Thyroid gland (tissue), 4 donors: ENCODE measurements at regions not wholly inside any gene's neighbourhood (a gene's known extent, or its start where the extent isn't known, plus 50 kb on each side); places are given as distances from the start of the nearest gene placed in this dataset.

Experiments used
- DNase-seq, 2 donors: peaks; one replicate each; pipeline ENCODE4 v3.0.0-alpha.2; 2019
- H3K27ac ChIP-seq, 3 donors: fragments of 200-600 bp; sonication (generic); 1 replicate in 2 of 3; 2 replicates in 1 of 3; pipeline ENCODE4 v1.5.1; 2016 to 2019; ENCODE audit warnings: mild to moderate bottlenecking in 1 of 3, moderate library complexity in 1 of 3
- H3K27me3 ChIP-seq: fragments of 200-600 bp; sonication (generic); one replicate; pipeline ENCODE4 v1.5.1; 2019
- H3K36me3 ChIP-seq, 2 donors: fragments of 200-600 bp; sonication (generic); one replicate each; pipeline ENCODE4 v1.5.1; 2016 to 2019
- H3K4me1 ChIP-seq, 2 donors: fragments of 200-600 bp; sonication (generic); one replicate each; pipeline ENCODE4 v1.5.1; 2017 to 2019
- H3K4me3 ChIP-seq, 3 donors: fragments of 200-600 bp; sonication (generic); replicated peaks in 1 of 3; 1 replicate in 2 of 3; 2 replicates in 1 of 3; pipeline ENCODE4 v1.5.1; 2016; ENCODE audit warnings: mild to moderate bottlenecking in 1 of 3
- H3K9me3 ChIP-seq: fragments of 200-600 bp; sonication (generic); one replicate; pipeline ENCODE4 v1.5.1; 2017
- POLR2A ChIP-seq, 2 donors: fragments of 450-650 bp; IDR thresholded peaks; one replicate each; pipeline ENCODE4 v1.6.1; 2017; ENCODE audit warnings: antibody characterized with exemption in 2 of 2, mild to moderate bottlenecking in 2 of 2, moderate library complexity in 1 of 2
- WGBS, 2 donors: methylation state at CpG; one replicate each; pipeline ENCODE4 v1.1.5; 2017; 5-methylcytosine and 5-hydroxymethylcytosine counted together
- intact Hi-C: fragments of 100-400 bp; cut with DNase I; formaldehyde crosslinking; loops from one replicate; pipeline ENCODE4 v1.15.1; 2023
- TF ChIP-seq, protein P1 (sequence below), 6 experiments: fragments of 200-600 bp in 3 of 6; fragments of 450-650 bp in 3 of 6; sonication (generic) in 3 of 6; IDR thresholded peaks; one replicate each; pipeline ENCODE4 v1.5.1; 2016 to 2019; ENCODE audit warnings: antibody characterized with exemption in 6 of 6, mild to moderate bottlenecking in 2 of 6, inconsistent platforms in 1 of 6, moderate library complexity in 1 of 6

DNA sequence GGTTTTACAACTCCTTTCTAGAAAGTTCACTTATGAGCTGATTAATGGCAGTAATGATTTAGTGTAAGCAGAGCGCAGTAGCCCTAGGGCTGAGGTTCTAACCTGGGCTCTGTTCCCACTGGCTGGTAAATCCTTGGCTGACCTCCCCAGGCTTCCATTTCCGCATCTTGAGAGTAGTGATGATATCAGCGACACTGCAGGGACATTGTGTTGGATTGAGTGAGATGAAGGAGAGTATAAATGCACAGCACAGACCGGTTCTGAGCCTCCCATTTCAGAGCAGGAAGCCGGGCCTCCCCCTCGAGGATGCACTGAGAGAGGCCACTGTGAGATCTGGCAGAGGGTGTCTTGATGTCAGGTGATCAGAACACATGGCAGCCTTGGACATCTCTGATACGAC is 477.2 kb upstream of the SULF2 start:
- no peak for DNase-seq
- intact Hi-C loops: no loop called here
- H3K36me3 ChIP-seq: no peaks in the 10 kb centered on the region
- TF ChIP-seq, protein P1, sequence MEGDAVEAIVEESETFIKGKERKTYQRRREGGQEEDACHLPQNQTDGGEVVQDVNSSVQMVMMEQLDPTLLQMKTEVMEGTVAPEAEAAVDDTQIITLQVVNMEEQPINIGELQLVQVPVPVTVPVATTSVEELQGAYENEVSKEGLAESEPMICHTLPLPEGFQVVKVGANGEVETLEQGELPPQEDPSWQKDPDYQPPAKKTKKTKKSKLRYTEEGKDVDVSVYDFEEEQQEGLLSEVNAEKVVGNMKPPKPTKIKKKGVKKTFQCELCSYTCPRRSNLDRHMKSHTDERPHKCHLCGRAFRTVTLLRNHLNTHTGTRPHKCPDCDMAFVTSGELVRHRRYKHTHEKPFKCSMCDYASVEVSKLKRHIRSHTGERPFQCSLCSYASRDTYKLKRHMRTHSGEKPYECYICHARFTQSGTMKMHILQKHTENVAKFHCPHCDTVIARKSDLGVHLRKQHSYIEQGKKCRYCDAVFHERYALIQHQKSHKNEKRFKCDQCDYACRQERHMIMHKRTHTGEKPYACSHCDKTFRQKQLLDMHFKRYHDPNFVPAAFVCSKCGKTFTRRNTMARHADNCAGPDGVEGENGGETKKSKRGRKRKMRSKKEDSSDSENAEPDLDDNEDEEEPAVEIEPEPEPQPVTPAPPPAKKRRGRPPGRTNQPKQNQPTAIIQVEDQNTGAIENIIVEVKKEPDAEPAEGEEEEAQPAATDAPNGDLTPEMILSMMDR (IDR thresholded peaks at IDR 0.05): no peak
- TF ChIP-seq POLR2A (IDR thresholded peaks at IDR 0.05): no peak
- H3K4me3 ChIP-seq: no peak overlapping the region
- H3K9me3 ChIP-seq: no peaks in the 10 kb centered on the region
- no peaks in the 10 kb centered on the region for H3K4me1 ChIP-seq
- H3K27ac ChIP-seq: no peak overlapping the region
- H3K27me3 ChIP-seq: no peaks in the 10 kb centered on the region
- WGBS, 2 donors: 70 to 84% methylated on average over 7 of the region's 7 CpGs

DNA sequence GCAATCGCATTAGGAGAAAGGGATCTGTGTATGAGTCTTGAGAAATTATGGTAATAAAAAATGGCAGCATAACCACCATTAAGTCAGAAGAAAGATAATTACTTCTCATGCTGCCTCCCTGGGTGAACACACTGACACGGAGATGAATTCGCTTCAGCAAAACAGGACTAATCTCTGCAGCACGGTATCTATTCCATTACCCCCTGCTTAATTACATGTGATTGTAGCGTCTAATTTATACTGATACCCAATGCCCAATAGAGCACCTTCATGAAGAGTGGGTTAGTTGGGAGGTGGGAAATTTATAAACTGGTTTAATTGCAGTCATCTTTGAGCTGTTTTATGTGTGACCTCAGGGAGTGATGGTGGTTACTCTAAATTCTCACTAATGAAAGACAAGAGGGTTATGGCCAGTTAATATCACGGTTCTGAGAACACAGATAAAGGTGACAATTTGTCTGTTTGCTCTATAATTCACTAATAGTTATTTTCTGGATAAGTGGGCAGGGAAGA is 476.2 kb upstream of the SULF2 start:
- 90 to 95% methylated on average over 6 of the region's 6 CpGs for WGBS, 2 donors
- no peaks in the 10 kb centered on the region for H3K36me3 ChIP-seq
- no peaks in the 10 kb centered on the region for H3K4me1 ChIP-seq
- no peak for TF ChIP-seq POLR2A (IDR thresholded peaks at IDR 0.05)
- TF ChIP-seq, protein P1 (IDR thresholded peaks at IDR 0.05): no peak
- no peaks in the 10 kb centered on the region for H3K27me3 ChIP-seq
- intact Hi-C loops: no loop called here
- H3K27ac ChIP-seq: no peak overlapping the region
- H3K9me3 ChIP-seq: no peaks in the 10 kb centered on the region
- no peak for DNase-seq
- H3K4me3 ChIP-seq: no peak overlapping the region

DNA sequence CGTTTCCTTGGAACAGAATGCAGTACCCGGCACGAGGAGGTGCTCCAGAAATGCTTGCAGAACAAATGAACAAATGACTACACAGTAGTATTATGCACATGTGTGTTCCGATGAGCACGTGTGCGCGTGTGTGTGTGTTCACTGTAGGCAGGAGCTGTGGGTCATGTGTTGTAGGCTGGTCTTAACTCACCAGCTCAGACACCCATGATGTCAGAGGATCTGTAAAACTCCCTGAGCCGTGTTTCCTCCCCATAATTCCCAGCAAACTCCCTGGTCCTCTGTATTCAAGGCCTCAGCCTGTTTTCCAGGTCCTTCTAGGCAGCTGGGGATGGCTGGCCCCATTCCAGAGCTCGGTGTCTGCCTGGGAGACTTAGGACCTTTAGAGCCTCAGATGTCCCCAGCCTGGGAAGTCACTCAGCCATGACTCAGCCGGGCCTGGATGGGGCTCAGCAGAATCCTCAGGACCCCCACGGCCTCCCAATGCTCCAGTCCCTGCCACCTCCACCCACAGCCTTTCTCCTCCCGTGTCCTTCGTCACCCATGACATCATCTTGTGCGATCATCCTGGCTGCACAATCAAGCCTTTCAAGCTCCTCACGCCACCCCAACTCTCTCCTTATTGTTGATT is 475.0 kb upstream of the SULF2 start:
- Histone ChIP-seq H3K27ac (no peak overlapping the region), H3K9me3 (no peaks in the 10 kb centered on the region), H3K4me3 (no peak overlapping the region), H3K36me3 (no peaks in the 10 kb centered on the region), H3K27me3 (no peaks in the 10 kb centered on the region), H3K4me1 (no peaks in the 10 kb centered on the region)
- TF ChIP-seq, protein P1 (IDR thresholded peaks at IDR 0.05): no peak
- no peak for TF ChIP-seq POLR2A (IDR thresholded peaks at IDR 0.05)
- no peak for DNase-seq
- 55 to 62% methylated on average over 15 of the region's 15 CpGs for WGBS, 2 donors
- intact Hi-C loops: no loop called here

DNA sequence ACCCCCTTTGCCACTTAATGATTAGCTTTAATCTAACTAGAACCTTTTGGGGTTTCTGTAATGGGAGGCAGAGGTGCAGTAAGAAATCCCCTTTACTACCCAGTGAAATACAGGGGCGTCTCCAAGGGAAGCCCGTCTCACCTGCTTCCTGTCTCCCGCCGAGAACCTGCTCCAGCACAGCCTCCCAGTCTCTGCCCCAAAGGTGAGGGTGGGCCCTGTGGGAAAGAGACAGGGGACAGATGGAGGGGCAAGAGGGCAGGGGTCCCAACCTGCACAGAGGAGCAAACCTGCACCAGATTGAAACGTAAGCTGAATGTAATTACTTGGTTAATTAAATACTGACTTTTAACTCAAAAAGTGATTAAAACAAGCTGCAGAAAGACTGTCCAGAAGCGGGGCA is 474.2 kb upstream of the SULF2 start:
- TF ChIP-seq POLR2A (IDR thresholded peaks at IDR 0.05): no peak
- TF ChIP-seq, protein P1 (IDR thresholded peaks at IDR 0.05): no peak
- Histone ChIP-seq H3K27me3 (no peaks in the 10 kb centered on the region), H3K4me3 (no peak overlapping the region), H3K9me3 (no peaks in the 10 kb centered on the region), H3K27ac (no peak overlapping the region), H3K4me1 (no peaks in the 10 kb centered on the region), H3K36me3 (no peaks in the 10 kb centered on the region)
- 79% methylated on average over 6 of the region's 6 CpGs for WGBS, 2 donors
- DNase-seq: no peak
- intact Hi-C loops: no loop called here

DNA sequence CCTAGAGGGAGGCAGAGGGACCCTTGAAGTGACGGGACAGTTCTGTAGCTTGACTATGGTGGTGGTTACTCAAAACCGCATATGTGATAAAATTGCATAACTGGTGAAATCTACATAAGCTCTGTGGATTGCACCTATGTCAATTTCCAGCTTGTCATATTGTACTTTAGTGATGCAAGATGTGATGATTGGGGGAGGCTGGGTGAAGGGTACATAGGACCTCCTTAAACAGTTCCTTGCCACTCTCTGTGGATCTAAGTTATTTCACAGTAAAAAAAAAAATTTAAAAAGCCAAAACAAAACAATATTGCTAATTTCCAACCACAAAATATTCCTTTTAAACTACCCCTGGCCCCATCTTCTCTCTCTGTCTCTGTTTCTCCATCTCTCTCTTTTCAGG is 472.6 kb upstream of the SULF2 start:
- H3K4me3 ChIP-seq: no peak overlapping the region
- no peak for TF ChIP-seq POLR2A (IDR thresholded peaks at IDR 0.05)
- TF ChIP-seq, protein P1 (IDR thresholded peaks at IDR 0.05): no peak
- WGBS, 2 donors: 94 to 96% methylated on average over 2 of the region's 2 CpGs
- H3K27ac ChIP-seq: no peak overlapping the region
- no peaks in the 10 kb centered on the region for H3K36me3 ChIP-seq
- no peaks in the 10 kb centered on the region for H3K4me1 ChIP-seq
- DNase-seq: no peak
- intact Hi-C loops: no loop called here
- no peaks in the 10 kb centered on the region for H3K9me3 ChIP-seq
- no peaks in the 10 kb centered on the region for H3K27me3 ChIP-seq
